ENCODE measurements at regions not wholly inside any gene's neighbourhood (a gene's known extent, or its start where the extent isn't known, plus 50 kb on each side); places are given as distances from the start of the nearest gene placed in this dataset.

DNA sequence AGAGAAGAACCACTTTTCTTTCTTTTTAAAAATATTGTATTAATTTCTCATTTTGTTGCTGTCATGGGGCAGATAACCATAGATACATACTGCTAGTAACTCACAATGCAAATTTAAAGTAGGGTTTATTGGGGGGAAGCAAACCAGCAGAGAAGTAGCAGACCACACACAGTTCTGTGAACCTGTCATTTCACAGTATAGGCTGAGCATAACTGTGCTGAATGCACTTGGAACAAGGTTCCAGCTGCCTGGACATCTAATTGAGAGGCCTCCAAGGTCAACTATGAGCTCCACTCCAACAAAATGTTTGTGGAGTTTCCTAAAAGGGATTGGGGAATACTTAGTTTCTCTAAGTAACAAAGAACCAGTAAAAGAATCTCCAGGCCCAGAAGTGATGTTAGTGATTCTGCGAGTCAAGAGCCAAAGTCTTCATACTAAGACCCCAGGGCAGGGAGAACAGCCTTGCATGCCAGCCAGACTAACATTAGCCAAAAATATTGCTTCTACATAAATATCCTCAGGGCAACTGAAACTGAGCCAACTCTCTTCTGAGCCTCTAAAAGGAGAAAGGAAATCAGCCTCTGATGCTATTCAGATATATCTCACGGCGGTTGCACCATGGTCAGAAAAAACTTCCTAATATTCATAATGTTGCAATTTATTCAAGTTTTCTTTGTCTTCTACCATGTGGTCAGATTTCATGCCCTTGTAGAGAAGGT, 856.4 kb upstream of the ALCAM start:
- no peak for DNase-seq (ENCODE audit: low spot score)

DNA sequence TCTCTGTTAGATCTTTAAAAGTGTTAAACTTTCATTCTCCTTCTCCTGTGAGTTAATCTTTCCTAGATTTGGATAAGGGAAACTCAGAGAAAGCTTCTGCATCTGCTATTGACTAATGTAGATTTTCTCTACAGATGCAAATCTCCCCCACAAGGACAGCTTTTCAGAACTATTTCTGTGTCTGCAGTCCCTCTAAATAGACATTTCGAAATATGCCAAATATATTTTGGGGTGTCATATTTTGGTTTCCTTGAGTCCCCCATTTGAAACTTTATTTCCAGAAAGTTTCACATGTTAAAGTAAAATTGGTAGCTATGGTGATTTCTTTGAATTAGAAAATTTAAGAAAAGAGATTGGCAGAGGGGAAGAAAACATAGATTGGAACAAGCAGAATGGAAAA, 852.3 kb upstream of the ALCAM start:
- no peak for DNase-seq (ENCODE audit: low spot score)

DNA sequence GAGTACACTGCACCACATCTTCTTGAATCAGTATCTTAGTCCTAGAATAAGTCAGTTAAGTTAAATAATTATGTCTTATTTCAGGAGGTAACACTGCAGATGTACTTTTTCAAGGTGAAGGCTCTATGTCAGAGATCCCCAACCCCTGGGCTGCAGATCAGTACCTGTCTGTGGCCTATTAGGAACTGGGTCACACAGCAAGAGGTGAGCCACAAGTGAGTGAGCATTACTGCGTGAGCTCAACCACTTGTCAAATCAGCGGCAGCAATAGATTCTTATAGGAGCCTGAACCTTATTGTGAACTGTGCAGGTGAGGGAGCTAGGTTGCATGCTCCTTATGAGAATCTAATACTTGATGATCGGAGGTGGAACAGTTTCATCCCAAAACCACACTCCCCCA, 851.9 kb upstream of the ALCAM start:
- no peak for DNase-seq (ENCODE audit: low spot score)

DNA sequence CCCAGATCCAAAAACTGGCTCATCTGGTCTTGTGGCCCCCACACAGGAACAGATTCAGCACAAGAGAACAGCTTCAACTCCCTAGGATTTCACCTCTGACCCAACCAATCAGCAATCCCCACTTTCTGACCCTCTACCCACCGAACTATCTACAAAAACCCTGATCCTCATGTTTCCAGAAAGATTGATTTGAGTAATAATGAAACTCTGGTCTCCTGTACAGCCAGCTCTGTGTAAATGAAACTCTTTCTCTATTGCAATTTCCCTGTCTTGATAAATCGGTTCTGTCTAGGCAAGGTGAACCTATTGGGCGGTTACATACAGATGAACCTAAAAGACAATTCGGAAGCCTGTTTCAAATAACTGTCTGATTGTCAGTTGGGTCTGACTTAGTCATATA, 847.6 kb upstream of the ALCAM start:
- DNase-seq (ENCODE audit: low spot score), result no peak

DNA sequence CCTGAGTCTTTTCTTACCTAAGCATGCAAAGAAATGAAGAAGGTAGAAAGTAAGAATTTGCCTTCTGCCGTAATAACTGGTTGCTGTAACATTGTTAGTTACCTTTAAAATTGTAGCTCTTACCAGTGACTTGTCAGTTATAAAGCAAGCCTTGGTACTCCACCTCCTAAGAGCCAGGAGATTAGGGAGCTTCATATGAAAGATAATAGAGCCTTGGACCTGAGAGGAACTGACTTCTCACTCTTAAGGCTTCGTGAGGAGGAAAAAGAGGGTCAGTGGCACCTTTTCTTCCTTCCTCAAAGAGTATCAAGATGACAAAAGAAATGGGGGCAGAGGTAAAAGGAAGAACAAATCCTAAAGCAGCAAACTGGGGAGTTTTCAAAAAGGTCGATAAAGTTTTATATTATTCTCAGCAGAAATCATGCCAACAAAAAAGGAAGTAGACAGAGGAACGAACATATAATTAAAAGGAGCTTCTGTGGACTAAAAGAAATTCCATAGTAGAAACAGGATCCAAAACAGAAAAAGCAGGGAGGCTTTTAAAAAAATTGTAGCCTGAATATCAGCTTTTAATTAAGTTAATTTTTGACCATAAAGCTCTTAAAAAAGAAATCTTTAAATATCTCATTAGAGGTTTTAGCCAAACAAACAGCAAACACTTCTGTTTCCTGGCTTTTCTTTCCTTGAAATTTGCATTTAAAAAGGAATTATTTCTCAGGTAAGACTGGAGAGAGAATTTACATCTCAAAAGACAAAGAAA, 847.1 kb upstream of the ALCAM start:
- no peak for DNase-seq (ENCODE audit: low spot score)

DNA sequence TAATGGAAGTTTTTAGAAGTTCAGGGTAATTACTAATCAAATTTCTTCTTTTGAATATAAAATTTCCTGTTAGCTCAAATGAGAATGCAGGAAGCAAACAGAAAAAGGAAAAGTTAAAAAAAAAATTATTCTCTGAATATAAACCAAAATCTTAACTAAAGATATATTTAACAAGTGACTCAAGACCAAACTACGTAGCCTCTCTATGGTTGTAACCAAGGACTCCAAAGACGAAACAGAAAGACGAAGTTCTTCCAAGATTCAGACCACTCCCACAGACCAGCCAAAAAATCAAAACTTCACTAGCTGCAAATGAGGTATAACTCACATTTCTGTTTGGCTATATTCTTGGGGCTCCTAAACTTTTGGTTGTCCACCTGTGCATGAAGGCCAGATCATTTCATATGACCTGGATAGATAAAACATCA, 846.5 kb upstream of the ALCAM start:
- DNase-seq (ENCODE audit: low spot score), result no peak

DNA sequence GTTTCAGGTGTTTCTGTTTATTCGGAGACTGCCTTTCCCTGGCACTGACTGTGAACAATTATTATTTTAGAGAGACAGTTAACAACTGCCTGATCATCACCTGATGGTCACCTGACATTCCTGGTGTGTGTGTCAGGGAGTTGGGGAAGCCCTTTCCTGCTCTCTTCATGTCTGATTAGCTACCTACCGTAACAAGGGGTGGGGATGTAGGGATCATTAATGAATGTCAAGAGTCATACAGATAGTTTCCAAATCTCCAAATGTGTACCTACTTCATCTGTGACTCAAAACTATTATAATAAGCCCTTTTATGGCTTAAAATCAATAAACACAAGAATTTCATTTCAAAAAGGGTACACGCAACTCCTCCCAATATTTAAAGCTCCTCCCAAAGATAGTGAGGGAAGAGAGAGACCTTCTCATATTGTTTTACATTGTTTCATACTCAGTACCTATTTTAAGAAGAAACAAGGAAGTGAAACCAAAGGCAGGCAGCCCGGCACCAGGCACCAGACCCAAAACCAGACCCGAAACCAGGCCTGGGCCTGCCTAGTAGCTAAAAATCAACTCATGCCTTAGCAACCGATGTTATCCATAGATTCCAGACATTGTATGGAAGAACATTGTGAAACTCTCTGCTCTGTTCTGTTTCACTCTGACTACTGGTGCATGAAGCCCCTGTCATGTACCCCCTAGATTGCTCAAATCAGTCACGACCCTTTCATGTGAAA, 844.9 kb upstream of the ALCAM start:
- no peak for DNase-seq (ENCODE audit: low spot score)

DNA sequence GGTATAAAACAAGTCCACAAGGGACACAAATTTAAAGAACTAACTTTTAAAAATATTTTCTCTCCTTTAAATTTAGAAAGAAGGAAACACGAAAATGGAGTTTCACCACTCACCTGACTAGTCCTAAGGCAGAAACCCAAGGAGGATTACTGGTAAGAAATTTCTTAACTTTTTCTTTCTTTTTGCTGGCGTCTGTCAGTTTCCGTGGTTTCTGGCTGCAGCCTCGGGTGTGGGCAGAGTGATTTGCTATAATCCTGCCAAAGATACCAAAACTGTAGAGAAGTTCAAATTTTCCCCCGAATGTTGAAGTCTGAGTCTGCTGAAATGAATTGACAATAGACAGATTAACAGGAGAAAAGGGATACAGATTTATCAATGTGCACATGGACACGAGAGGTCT, 843.6 kb upstream of the ALCAM start:
- no peak for DNase-seq (ENCODE audit: low spot score)

DNA sequence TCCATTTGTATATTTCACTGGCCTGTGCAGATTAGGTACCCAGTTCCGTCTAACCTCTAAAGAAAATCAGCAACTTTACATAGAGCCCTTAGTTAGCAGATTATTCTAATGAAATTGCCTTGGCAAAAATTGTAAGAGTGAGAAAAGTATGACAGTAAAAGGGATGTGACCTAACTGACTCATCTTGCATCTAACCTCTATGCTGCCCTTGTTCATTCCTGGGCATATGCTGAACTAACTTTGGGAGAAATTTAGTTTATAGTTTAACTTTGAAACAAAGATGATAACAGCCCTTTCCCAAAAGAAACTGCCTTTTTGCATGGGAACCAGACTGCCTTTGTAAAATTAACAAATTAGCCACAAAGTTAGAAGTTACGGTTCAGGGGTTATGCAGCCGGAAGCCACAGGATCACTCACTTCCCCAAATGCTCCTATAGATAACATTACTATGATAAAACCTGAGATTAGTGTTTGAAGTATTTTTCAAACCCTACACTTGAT, 839.8 kb upstream of the ALCAM start:
- no peak for DNase-seq (ENCODE audit: low spot score)

DNA sequence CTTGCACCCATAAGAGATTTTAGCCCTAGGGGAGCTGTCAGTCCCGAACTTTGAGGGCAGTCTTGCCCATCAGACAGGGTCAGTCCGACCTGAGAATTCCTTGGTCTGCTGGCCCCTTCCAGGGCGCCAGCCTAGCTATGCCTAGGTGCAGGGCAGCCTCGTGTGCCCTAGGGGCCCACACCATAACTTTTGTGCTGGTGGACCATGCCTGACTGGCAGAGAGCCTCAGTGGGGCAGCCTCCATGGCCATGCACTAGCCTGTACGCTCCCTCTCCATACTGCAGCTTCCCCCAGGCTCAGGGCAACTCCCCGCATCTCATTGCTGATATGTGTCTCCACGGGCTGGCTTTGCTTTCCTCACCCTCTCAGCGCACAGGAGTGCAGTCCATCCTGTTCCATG, 835.8 kb upstream of the ALCAM start:
- no peak for DNase-seq (ENCODE audit: low spot score)

DNA sequence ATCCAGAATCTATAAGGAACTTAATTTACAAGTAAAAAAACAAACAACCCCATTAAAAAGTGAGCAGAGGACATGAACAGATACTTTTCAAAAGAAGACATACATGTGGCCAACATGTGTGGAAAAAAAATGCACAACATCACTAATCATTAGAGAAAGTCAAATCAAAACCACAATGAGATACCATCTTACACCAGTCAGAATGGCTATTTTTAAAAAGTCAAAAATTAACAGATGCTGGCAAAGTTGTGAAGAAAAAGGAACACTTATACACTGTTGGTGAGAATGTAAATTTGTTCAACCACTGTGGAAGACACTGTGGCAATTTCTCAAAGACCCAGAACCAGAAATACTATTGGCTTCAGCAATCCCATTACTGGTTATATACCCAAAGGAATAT, 830.0 kb upstream of the ALCAM start:
- no peak for DNase-seq (ENCODE audit: low spot score)

DNA sequence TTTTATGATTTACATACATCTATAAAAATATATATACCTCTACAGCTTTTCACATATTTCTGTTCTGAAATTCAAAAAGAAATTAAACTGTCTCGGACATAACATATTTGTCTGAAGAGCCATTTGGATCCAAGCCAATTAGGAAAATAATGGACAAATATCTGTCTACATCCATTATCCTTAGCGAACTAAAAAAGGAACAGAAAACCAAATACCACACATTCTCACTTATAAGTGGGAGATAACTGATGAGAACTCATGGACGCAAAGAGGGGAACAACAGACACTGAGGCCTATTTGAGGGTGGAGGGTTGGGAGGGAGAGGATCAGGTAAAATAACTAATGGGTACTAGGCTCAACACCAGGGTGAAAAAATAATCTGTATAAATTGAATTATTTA, 829.4 kb upstream of the ALCAM start:
- no peak for DNase-seq (ENCODE audit: low spot score)

DNA sequence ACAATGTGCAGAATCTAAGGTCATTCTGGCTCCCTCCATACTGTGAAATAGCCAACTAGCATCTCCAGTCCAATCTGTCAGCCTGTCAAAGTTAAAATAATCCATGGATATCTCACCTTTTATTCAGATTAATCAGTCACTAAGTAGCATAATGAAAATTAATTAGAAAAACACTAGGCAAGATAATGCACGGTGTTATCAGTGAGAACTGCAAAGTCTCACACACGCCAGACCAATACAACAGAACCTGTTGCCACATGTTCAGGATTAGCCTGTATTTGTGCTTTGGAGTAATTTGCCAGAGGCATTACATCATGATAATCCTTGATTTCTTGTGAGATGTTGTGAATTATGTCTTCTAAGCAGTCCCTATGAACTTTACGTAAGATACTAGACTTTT, 820.4 kb upstream of the ALCAM start:
- DNase-seq (ENCODE audit: low spot score), result no peak

DNA sequence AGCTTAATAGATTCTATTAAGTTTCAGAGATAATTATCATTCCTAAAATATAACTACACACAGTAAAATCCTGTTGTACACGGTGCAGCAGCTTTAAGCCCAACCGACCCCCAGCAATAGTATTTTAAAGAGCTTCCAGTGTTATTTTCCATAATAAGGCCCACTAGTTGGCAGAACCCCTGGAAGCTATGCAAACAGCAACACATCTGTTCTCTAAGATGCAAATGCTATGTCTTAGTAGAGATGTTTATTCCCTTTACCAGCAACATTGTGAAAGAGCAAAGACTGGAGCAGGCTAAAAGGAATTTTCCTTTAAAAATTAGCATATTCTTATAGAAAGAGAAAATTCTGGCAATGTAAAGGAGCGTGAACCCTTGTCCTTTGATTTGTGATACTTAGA, 819.7 kb upstream of the ALCAM start:
- DNase-seq (ENCODE audit: low spot score), result no peak

DNA sequence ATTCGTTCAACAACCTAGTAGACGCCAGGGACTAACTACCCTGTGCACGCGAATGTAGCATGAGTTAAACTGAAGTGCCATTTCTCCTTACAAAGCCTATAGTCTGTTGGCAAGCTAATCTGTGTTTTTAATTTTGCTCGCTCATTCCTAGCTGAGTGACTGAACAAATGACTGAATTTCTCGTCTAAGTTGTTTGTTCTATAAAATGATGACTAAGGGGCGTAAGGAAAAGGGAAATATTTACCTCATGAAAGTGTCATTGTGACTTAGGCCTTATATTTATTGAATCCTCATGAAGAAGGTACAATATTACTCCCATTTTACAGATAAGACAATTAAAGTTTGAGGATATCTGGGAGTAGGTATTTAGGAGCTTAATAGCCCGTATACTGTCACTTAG, 818.3 kb upstream of the ALCAM start:
- no peak for DNase-seq (ENCODE audit: low spot score)

DNA sequence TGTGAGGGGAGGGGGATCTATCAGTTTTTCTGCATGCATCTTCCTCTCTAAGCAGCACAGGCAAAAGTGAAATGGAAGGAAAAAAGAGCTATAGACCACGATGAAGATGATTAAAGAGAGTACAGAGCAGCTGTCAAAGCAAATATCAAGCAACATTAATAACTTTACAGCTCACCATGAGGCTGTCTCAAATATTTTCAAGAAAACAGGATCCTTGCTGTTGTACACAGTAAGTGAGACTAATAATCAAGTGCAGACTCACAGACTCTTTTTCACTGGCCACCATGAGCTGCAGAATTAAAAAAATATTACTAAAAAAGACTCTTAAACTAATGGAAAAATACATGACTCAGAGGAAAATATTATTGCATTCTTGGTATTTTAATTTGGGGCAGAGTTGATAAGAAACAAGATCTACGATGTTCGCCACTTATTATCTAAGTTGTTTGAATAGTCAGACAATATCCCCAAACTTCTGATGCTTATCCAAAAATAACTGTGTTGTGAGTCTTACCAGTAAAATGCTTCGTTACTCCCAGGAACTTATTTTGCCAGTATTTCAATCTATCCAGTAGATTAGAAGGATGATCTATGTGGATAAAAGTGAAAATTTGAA, 817.5 kb upstream of the ALCAM start:
- no peak for DNase-seq (ENCODE audit: low spot score)

DNA sequence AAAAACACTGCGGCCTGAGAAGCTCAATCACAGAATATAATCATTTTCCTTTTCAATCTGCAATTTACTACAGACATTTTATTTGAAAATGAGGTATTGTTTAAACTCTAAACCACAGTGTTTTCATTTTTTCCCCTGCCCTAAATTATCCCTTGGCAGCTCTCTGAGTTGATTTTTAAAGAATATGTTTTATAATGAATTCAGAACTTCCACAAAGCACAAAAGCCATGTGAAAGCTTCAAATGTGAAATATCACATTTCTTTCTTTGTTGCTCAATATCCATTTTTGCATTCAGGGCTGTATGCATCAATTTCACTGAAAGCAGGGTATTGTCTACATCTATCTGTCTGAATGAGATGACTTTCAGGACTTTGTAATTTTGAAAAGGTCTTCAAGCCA, 813.6 kb upstream of the ALCAM start:
- no peak for DNase-seq (ENCODE audit: low spot score)

DNA sequence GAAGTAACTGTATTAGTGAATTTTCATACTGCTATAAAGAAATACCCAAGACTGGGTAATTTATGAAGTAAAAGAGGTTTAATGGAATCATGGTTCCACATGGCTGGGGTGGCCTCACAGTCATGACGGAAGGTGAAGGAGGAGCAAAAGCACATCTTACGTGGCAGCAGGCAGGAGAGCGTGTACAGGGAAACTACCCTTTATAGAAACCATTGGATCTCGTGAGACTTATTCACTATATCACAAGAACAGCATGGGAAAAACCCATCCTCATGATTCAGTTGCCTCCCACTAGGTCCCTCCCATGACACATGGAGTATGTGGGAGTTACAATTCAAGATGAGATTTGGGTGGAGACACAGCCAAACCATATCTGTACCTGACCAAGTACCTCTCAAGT, 812.3 kb upstream of the ALCAM start:
- DNase-seq (ENCODE audit: low spot score), result no peak

DNA sequence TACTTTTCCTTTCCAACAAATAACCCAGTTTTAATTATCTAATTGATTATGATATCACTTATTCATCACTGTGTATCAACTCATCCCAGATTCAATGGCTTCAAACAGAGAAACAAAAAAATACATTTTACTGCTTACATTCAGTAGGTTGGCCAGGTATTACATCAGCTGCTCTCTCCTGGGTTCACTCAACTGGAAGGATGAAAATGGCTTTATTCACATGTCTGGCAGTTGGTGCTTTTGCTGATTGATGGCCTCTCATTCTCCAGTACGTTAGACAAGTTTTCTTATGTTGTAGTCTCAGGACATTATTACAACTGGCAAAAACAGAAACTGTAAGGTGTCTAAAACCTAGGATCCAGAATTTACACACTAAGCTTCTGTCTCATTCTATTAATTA, 811.0 kb upstream of the ALCAM start:
- no peak for DNase-seq (ENCODE audit: low spot score)

DNA sequence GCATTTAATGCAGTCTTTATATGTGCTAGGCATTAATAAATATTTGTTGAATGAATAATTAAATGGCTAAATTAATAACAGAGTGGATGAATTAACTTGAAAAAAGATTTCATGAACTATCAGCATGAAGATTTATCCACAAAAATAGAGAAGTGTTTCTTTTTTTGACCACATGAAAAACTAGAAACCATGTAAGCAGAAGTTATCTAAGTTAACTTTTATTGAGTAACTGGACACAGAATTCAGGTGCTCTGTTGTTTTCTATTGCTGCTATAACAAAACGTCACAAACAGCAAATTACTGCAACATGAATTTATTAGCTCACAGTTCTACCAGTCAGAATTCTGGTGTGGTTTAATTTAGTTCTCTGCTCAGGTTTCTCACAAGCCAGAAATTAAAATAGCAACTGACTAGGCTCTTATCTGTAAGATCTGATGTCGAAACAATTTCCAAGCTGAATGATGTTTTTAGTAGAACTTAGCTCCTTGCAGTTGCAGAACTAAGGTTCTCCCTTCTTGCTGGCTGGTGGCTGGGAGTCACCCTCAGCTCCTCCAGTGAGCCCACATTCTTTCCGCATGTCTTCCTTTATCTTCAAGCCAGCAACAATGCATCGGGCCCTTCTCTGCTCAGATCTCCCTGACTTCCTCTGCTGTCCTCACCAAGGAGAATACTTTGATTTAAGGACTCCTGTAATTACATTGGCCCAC, 810.2 kb upstream of the ALCAM start:
- DNase-seq (ENCODE audit: low spot score), result no peak

DNA sequence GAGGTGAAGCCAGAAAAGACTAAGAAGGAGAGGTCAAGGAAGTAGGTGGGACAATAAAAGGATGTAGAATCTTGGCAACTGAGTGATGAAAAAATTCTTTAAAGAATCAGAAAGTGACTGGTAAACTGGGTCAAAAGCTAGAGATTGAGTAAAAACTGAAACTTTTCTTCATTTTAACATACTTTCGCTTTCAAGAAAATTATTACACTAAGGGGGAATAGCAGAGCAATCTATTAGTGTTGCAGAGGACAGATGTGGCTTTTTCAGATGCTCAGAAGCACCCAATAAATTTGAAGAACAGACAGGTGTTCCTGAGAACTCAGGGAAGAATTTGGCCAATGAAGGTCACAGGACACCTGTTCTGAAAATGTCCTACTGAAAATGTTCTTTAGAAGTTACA, 805.4 kb upstream of the ALCAM start:
- DNase-seq (ENCODE audit: low spot score), result no peak

DNA sequence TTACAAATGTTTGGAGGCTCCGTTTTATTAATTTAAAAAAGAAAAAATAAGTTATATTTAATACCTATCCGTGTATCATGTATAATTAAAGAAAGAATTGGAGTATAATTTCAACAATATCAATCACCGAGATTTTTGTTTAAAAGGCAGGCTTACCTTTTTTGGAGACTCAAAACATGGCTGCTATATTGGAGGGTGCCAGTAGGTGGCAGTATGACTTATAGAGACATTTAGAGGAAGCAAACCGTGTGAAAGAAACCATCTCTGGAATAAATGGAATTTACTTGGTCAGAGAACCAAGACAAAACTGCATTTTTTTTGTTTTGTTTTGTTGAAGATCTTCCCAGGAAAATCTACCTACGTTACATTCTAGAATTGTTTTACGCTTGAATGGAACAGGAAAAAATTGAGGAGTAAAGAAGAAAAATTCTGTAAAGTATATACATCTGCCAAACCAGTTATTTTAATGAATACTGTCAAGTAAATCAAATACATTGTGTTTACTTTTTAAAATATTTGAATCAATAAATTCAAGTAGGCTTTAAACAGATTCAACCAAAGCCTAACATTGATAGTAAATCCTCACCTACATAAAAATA, 802.6 kb upstream of the ALCAM start:
- DNase-seq (ENCODE audit: low spot score), result no peak

Measured in ecto neural progenitor cell (in vitro differentiated cells).